Activated naive CD4-positive, alpha-beta T cell treated with anti-CD3 and anti-CD28 coated beads, Interleukin-2, amount 50 U/mL, for 72 hours (primary cell): ENCODE measurements at regions not wholly inside any gene's neighbourhood (a gene's known extent, or its start where the extent isn't known, plus 50 kb on each side); places are given as distances from the start of the nearest gene placed in this dataset.
"Not testable (repeated sequence)": the region's sequence is repeated elsewhere in the genome, so short reads cannot be mapped to it uniquely, and the experiment has no call there.

Source experiments
- ATAC-seq, 2 donors: fragments of 150-1000 bp; cut with Tn5 transposase; 2 replicates each; pipeline ENCODE4 v1.10.0; 2021; ENCODE audit warnings: mild to moderate bottlenecking in 2 of 2, moderate library complexity in 2 of 2
- DNase-seq, 2 donors: peaks; one replicate each; pipeline ENCODE4 v3.0.0; 2021 to 2022; ENCODE audit warnings: low spot score in 2 of 2
- H3K27ac Mint-ChIP-seq, 2 donors: one replicate each; pipeline ENCODE4 v1.8.0; 2022; ENCODE audit warnings: mild to moderate bottlenecking in 2 of 2, mixed read lengths in 2 of 2
- H3K36me3 Mint-ChIP-seq, 2 donors: one replicate each; pipeline ENCODE4 v1.8.0; 2022; ENCODE audit warnings: mixed read lengths in 2 of 2
- H3K9me3 Mint-ChIP-seq, 2 donors: one replicate each; pipeline ENCODE4 v1.8.0; 2022; ENCODE audit warnings: mixed read lengths in 2 of 2

- no peaks in the 10 kb centered on the region for H3K36me3 Mint-ChIP-seq
- ATAC-seq (no peak), DNase-seq (no peak)
- H3K9me3 Mint-ChIP-seq, result no peaks in the 10 kb centered on the region
- H3K27ac Mint-ChIP-seq, result no peak overlapping the region
Observed at GRCh38 chr9:81825846-81826516, 102.2 kb upstream of the SPATA31D4 start.

- ATAC-seq, result no peak
- Mint-ChIP-seq H3K36me3 (no peaks in the 10 kb centered on the region), H3K27ac (no peak overlapping the region), H3K9me3 (no peaks in the 10 kb centered on the region)
- DNase-seq, result no peak
Observed at GRCh38 chr9:81826517-81826906, 101.7 kb upstream of the SPATA31D4 start.

- Mint-ChIP-seq H3K36me3 (no peaks in the 10 kb centered on the region), H3K27ac (no peak overlapping the region), H3K9me3 (no peaks in the 10 kb centered on the region)
- ATAC-seq, result no peak
- no peak for DNase-seq
Observed at GRCh38 chr9:81827616-81828296, 100.5 kb upstream of the SPATA31D4 start.

DNA sequence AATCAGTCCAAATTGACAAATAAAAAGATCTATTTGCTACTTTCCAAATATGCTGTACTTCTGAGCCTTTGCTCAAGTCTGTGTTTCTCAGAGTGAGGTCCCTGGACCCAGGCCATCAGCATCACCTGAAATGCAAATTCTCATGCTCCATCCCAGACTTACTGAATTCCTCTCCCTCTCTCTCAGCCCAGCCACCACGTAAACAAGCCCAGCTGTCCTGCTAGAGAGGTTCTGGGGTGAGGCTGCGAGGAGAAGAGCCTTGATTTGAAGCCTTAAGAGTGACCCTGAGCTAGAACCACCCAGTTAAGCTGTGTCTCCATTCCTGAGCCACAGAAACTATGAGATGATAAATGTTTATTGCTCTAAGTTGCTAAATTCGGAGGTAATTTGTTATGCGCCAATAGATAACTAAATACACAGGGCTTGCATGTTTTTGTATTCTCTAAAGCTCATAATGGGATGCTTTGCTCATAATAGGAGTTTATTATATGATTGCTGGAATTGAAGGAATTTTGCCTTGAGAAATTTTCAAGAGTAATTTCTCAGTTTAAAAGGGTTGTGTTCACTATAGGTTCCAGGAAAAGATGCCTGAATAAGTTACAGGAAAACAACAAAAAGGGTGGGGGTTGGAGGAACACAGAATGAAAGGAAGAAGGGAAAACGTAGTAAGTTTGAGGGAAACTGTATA is 98.9 kb upstream of the SPATA31D4 start:
- Mint-ChIP-seq H3K9me3 (no peaks in the 10 kb centered on the region), H3K27ac (no peak overlapping the region), H3K36me3 (no peaks in the 10 kb centered on the region)
- no peak for DNase-seq
- no peak for ATAC-seq

DNA sequence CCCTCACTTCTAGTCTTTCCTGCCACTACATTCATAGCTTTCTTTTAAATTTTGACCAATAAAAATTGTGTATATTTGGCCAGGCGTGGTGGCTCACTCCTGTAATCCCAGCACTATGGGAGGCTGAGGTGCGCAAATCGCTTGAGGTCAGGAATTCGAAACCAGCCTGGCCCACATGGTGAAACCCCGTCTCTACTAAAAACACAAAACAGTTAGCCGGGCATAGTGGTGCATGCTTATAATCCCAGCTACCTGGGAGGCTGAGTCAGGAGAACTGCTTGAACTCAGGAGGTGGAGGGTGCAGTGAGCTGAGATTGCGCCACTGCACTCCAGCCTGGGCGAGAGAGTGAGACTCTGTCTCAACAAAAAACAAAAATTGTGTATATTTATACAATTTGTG is 97.8 kb upstream of the SPATA31D4 start:
- ATAC-seq, DNase-seq, H3K36me3 Mint-ChIP-seq, H3K9me3 Mint-ChIP-seq, H3K27ac Mint-ChIP-seq: not testable (repeated sequence)

DNA sequence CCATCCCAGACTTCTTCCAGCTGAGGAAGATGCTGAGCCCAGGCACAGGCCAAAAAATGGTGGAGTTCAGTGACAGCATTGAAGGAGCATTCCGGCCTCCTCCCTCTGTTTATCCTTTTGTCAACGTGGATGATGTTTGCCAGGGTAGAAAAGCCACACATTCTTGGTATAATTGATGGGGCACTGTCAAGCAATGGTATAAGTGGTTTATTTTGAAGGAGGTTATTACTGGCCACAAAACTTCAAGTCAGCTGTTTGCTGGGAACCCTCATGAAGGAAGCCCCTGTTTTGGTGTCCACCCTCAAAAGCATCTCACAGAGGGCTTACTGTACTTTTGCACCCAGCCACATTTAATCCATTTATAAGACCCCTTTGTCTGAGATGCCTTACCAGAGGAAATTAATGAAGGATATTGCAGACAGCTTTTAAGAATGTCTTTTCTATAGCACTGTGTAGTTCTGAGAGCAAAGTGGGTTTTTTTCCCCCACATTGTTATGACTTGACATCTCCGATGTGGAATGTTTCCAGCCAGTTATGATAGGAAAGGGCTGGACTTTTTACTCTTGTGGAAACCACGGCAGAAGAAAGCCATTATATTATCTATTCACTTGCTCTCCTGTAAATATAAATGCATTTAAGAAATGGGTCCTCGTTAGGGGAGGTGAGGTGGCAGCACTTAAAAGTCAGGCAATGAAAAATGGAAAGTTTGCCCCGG is 95.5 kb upstream of the SPATA31D4 start:
- Mint-ChIP-seq H3K27ac (no peak overlapping the region), H3K36me3 (peaks cover 0 to 7% of the 10 kb centered on the region in 2 donors), H3K9me3 (peaks cover 0 to 6% of the 10 kb centered on the region in 2 donors)
- ATAC-seq, result no peak
- no peak for DNase-seq

- Mint-ChIP-seq H3K36me3 (peaks cover 0 to 7% of the 10 kb centered on the region in 2 donors), H3K9me3 (peaks cover 0 to 6% of the 10 kb centered on the region in 2 donors), H3K27ac (no peak overlapping the region)
- ATAC-seq (no peak), DNase-seq (no peak)
Observed at GRCh38 chr9:81833563-81834345, 94.5 kb upstream of the SPATA31D4 start.

- DNase-seq, result no peak
- Mint-ChIP-seq H3K9me3 (peaks cover 0 to 12% of the 10 kb centered on the region in 2 donors), H3K36me3 (peaks cover 0 to 7% of the 10 kb centered on the region in 2 donors), H3K27ac (no peak overlapping the region)
- ATAC-seq, result no peak
Observed at GRCh38 chr9:81841333-81841732, 86.9 kb upstream of the SPATA31D4 start.

GRCh38 chr9:81844131-81844567 is 84.1 kb upstream of the SPATA31D4 start:
- DNase-seq (no peak), ATAC-seq (no peak)
- H3K36me3 Mint-ChIP-seq, result no peaks in the 10 kb centered on the region

DNA sequence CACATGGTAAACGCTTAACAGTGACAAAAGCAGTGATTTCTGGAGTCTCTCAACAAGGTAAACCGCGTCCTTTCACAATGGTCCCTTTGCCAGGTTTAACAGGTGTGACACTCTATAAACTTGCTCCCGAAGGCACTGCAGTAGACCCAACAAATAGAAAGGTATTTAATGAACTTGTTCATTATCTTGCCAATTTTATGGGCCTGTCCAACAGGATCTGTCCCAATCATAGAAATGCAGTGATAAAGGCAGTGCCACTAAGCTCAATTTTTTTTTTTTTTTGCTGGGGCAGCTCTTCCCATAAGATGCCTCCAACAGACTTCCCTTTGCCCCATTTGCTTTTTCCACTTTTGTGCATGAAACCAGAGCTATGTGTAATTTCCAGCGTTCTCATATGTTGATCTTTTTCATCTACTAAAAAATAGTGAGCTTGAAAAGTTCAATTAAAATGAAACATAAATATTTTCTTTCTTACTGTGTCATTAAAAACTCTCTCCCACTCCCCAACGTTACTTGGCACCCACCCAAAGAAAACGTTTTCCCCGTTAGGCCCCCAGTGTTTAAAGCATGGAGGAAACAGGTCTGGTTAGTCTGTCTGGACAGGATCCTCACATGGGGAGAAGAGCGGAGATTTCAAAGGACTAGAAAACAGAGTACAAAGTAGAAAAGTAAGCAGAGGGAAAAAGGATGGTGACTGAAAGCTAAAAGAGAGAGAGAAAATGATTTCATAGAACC is 80.9 kb upstream of the SPATA31D4 start:
- H3K27ac Mint-ChIP-seq, result no peak overlapping the region
- no peaks in the 10 kb centered on the region for H3K36me3 Mint-ChIP-seq
- DNase-seq (no peak), ATAC-seq (no peak)
- peaks cover 0 to 3% of the 10 kb centered on the region in 2 donors for H3K9me3 Mint-ChIP-seq

More at GRCh38 chr9:81844131-81844567, 84.1 kb upstream of the SPATA31D4 start:
- Mint-ChIP-seq H3K9me3 (peaks cover 0 to 7% of the 10 kb centered on the region in 2 donors), H3K27ac (no peak overlapping the region)

GRCh38 chr9:81848472-81848871 is 79.8 kb upstream of the SPATA31D4 start:
- DNase-seq, result no peak
- Mint-ChIP-seq H3K9me3 (peaks cover 0 to 3% of the 10 kb centered on the region in 2 donors), H3K36me3 (no peaks in the 10 kb centered on the region), H3K27ac (no peak overlapping the region)
- ATAC-seq, result no peak

GRCh38 chr9:81849631-81850259 is 78.5 kb upstream of the SPATA31D4 start:
- ATAC-seq (no peak), DNase-seq (no peak)
- no peaks in the 10 kb centered on the region for H3K36me3 Mint-ChIP-seq
- no peak overlapping the region for H3K27ac Mint-ChIP-seq
- H3K9me3 Mint-ChIP-seq, result no peaks in the 10 kb centered on the region

- H3K27ac Mint-ChIP-seq, result no peak overlapping the region
- ATAC-seq (no peak), DNase-seq (no peak)
Observed at GRCh38 chr9:81850724-81851123, 77.5 kb upstream of the SPATA31D4 start.

DNA sequence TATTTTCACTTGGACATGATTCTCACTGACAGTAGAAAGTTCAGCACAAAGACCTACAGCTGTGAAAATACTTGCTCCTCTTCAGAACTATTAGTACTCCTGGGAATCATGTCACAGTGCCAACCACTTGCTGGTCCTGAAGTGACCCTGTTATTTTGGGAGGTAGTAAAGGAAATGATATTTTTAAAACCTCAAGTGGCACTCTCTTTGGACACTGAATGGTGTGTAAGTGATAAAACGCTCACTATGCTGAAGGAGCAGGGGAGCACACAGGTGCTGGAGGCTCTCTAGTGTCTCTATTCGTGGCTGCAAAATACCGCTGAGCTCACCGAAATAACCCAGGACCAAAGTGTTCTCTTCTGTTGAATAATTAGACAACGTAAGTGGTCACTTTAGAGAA is 76.9 kb upstream of the SPATA31D4 start:
- H3K36me3 Mint-ChIP-seq, result no peaks in the 10 kb centered on the region
- no peaks in the 10 kb centered on the region for H3K9me3 Mint-ChIP-seq
- ATAC-seq (no peak), DNase-seq (no peak)
- H3K27ac Mint-ChIP-seq, result no peak overlapping the region

More at GRCh38 chr9:81850724-81851123, 77.5 kb upstream of the SPATA31D4 start:
- Mint-ChIP-seq H3K36me3 (no peaks in the 10 kb centered on the region), H3K9me3 (no peaks in the 10 kb centered on the region)

DNA sequence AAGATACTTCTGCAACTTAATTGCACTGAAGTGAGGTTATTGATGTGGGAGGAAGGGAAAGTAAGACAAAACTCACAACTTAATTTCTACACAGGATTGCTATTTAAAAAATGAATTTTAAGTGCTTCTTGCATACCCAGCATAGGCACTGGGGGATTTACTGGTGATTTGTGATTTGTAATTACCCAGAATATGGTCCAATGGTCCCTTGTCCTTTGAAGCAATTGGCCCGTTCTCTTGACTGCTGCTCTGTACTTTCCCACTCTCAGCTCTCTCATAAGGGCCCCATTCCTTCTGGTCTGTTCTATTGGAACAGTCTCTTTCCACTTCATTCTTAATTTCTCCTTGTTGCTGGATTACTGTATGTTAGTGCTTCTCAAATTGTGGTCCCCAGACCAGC is 75.4 kb upstream of the SPATA31D4 start:
- ATAC-seq (no peak), DNase-seq (no peak)
- no peak overlapping the region for H3K27ac Mint-ChIP-seq

More for the DNA sequence above, 75.4 kb upstream of the SPATA31D4 start:
- H3K36me3 Mint-ChIP-seq, result no peaks in the 10 kb centered on the region
- no peaks in the 10 kb centered on the region for H3K9me3 Mint-ChIP-seq
